SK-N-SH treated with all-trans-retinoic acid at 6 μM for 48 hours (cell line): ENCODE measurements at regions not wholly inside any gene's neighbourhood (a gene's known extent, or its start where the extent isn't known, plus 50 kb on each side); places are given as distances from the start of the nearest gene placed in this dataset.

Experiments used
- ATAC-seq: fragments of 200-7000 bp; cut with Tn5 transposase; 3 replicates; pipeline ENCODE4 v1.9.1; 2020; ENCODE audit warnings: mild to moderate bottlenecking, moderate library complexity
- ARNTL ChIP-seq: fragments of 450-650 bp; formaldehyde crosslinking; IDR thresholded peaks from 2 replicates; pipeline ENCODE4 v1.5.0; 2020; ENCODE audit warnings: low read depth, mild to moderate bottlenecking, moderate library complexity, borderline replicate concordance
- BACH2 ChIP-seq: fragments of 250-450 bp; sonication (Bioruptor Pico); IDR thresholded peaks from 2 replicates; pipeline ENCODE4 v1.9.0; 2021; ENCODE audit warnings: mild to moderate bottlenecking, borderline replicate concordance
- CSDC2 ChIP-seq: fragments of 250-450 bp; sonication (Bioruptor Pico); IDR thresholded peaks from 2 replicates; pipeline ENCODE4 v1.5.0; 2020; ENCODE audit warnings: mild to moderate bottlenecking, moderate library complexity
- ESRRG ChIP-seq: fragments of 250-450 bp; sonication (Bioruptor Pico); IDR thresholded peaks from 2 replicates; pipeline ENCODE4 v1.6.1; 2021; ENCODE audit warnings: mild to moderate bottlenecking
- GLIS3 ChIP-seq: fragments of 250-450 bp; sonication (Bioruptor Pico); IDR thresholded peaks from 2 replicates; pipeline ENCODE4 v1.5.0; 2020; ENCODE audit warnings: mild to moderate bottlenecking, moderate library complexity
- ISL1 ChIP-seq: fragments of 250-450 bp; sonication (Bioruptor Pico); IDR thresholded peaks from 2 replicates; pipeline ENCODE4 v2.1.2; 2022; ENCODE audit warnings: mild to moderate bottlenecking, moderate library complexity
- OSR1 ChIP-seq: fragments of 250-450 bp; sonication (Bioruptor Pico); IDR thresholded peaks from 2 replicates; pipeline ENCODE4 v1.8.0; 2022; ENCODE audit warnings: moderate library complexity, mild to moderate bottlenecking, inconsistent platforms
- PPARA ChIP-seq: fragments of 250-450 bp; sonication (Bioruptor Pico); IDR thresholded peaks from 2 replicates; pipeline ENCODE4 v1.5.0; 2020; ENCODE audit warnings: mild to moderate bottlenecking, borderline replicate concordance
- RARB ChIP-seq: fragments of 250-450 bp; sonication (Bioruptor Pico); IDR thresholded peaks from 2 replicates; pipeline ENCODE4 v1.8.0; 2021; ENCODE audit warnings: mild to moderate bottlenecking, moderate library complexity
- SNAI2 ChIP-seq: fragments of 250-450 bp; sonication (Bioruptor Pico); IDR thresholded peaks from 2 replicates; pipeline ENCODE4 v1.5.0; 2020; ENCODE audit warnings: mild to moderate bottlenecking, moderate library complexity
- TCF4 ChIP-seq: fragments of 250-450 bp; sonication (Bioruptor Pico); IDR thresholded peaks from 2 replicates; pipeline ENCODE4 v1.8.0; 2021; ENCODE audit warnings: mild to moderate bottlenecking, moderate library complexity, borderline replicate concordance
- TOX ChIP-seq: fragments of 250-450 bp; sonication (Bioruptor Pico); IDR thresholded peaks from 2 replicates; pipeline ENCODE4 v1.8.0; 2021; ENCODE audit warnings: mild to moderate bottlenecking, moderate library complexity, borderline replicate concordance
- ZC3H10 ChIP-seq: fragments of 250-450 bp; sonication (Bioruptor Pico); IDR thresholded peaks from 2 replicates; pipeline ENCODE4 v1.5.1; 2021; ENCODE audit warnings: mild to moderate bottlenecking, moderate library complexity
- ZFP3 ChIP-seq: fragments of 250-450 bp; sonication (Bioruptor Pico); IDR thresholded peaks from 2 replicates; pipeline ENCODE4 v1.5.0; 2020; ENCODE audit warnings: mild to moderate bottlenecking, moderate library complexity
- ZFP30 ChIP-seq: fragments of 450-650 bp; formaldehyde crosslinking; IDR thresholded peaks from 2 replicates; pipeline ENCODE4 v1.5.0; 2022; ENCODE audit warnings: mild to moderate bottlenecking, moderate library complexity
- ZNF565 ChIP-seq: fragments of 450-650 bp; formaldehyde crosslinking; conservative IDR thresholded peaks from 2 replicates; pipeline ENCODE4 v1.5.0; 2020; ENCODE audit warnings: low read depth, mild to moderate bottlenecking, moderate library complexity
- ZNF70 ChIP-seq: fragments of 450-650 bp; formaldehyde crosslinking; IDR thresholded peaks from 2 replicates; pipeline ENCODE4 v1.5.0; 2020; ENCODE audit warnings: mild to moderate bottlenecking, moderate library complexity
- ZNF8 ChIP-seq: fragments of 450-650 bp; formaldehyde crosslinking; IDR thresholded peaks from 2 replicates; pipeline ENCODE4 v1.5.0; 2020; ENCODE audit warnings: mild to moderate bottlenecking, moderate library complexity
- TF ChIP-seq, protein P1 (sequence below): fragments of 250-450 bp; sonication (Bioruptor Pico); IDR thresholded peaks from 2 replicates; pipeline ENCODE4 v1.8.0; 2020; ENCODE audit warnings: mild to moderate bottlenecking, moderate library complexity, borderline replicate concordance
- TF ChIP-seq, protein P2 (sequence below): fragments of 250-450 bp; sonication (Bioruptor Pico); IDR thresholded peaks from 2 replicates; pipeline ENCODE4 v1.5.1; 2020; ENCODE audit warnings: low read depth, mild to moderate bottlenecking, moderate library complexity
- TF ChIP-seq, protein P3 (sequence below): fragments of 250-450 bp; sonication (Bioruptor Pico); IDR thresholded peaks from 2 replicates; pipeline ENCODE4 v1.8.0; 2021; ENCODE audit warnings: low read depth, mild to moderate bottlenecking, moderate library complexity, borderline replicate concordance
- TF ChIP-seq, protein P4 (sequence below): fragments of 250-450 bp; sonication (Bioruptor Pico); IDR thresholded peaks from 2 replicates; pipeline ENCODE4 v1.5.0; 2020; ENCODE audit warnings: mild to moderate bottlenecking, moderate library complexity

DNA sequence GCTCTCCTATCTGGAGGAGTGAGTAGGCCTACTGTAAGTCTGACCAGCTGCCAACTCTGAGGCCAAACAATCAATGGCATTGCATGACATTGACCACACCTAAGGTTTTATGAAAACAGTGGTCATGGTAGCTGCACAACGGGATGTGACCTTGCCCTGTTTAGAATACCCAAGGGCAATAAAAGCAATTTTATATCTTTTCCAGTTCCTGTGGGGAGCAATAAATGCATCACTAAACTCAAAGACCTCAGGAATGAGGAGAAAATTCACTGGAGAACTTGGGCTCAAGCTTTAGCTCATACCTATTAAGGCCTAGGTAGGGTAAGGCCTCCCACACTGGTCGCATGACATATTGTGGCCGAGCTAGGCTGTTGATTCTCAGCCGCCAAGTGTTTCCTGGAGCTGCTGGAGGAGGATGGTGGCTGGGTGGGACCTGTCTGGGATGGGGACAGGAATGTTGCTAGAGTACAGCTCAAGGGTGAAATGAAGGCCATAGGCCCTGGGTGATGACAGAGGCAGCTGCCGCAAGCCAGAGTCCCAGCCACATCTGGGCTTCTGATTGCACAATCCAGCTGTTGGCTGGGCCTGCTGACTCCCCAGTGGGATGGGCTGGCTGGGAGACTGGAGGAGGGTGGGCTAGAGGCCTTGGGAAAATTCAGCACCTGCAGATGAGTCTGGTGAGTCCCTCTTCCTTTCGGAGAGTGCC is 313.7 kb downstream of the CYP26B1 start (continued):
- TF ChIP-seq, protein P1, sequence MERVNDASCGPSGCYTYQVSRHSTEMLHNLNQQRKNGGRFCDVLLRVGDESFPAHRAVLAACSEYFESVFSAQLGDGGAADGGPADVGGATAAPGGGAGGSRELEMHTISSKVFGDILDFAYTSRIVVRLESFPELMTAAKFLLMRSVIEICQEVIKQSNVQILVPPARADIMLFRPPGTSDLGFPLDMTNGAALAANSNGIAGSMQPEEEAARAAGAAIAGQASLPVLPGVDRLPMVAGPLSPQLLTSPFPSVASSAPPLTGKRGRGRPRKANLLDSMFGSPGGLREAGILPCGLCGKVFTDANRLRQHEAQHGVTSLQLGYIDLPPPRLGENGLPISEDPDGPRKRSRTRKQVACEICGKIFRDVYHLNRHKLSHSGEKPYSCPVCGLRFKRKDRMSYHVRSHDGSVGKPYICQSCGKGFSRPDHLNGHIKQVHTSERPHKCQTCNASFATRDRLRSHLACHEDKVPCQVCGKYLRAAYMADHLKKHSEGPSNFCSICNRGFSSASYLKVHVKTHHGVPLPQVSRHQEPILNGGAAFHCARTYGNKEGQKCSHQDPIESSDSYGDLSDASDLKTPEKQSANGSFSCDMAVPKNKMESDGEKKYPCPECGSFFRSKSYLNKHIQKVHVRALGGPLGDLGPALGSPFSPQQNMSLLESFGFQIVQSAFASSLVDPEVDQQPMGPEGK (CRISPR knock-in tag), result no peak
- TF ChIP-seq ZNF8 (CRISPR knock-in tag), result no peak
- no peak for TF ChIP-seq RARB (CRISPR knock-in tag)
- TF ChIP-seq ISL1 (CRISPR knock-in tag), result no peak
- no peak for TF ChIP-seq ZNF565
- TF ChIP-seq, all 23 proteins: peak for 0

DNA sequence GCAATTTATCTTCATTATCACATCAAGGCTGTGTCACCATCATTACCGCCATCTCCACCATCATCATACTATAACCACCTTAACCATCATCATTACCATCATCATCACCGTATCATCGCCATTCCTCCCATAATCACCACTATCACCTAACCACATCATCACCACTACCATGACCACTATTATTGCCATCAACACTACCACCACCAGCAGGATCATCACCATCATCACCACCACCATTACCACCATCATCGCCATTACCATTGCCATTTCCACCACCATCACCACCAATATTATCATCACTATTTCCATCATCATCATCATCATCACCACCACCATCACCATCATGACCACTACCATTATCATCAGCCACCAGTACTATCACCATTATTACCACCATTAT is 314.4 kb downstream of the CYP26B1 start:
- ATAC-seq, result no peak
- TF ChIP-seq OSR1 (CRISPR knock-in tag) (no peak), CSDC2 (CRISPR knock-in tag) (no peak), ZNF8 (CRISPR knock-in tag) (no peak), TOX (no peak), PPARA (CRISPR knock-in tag) (no peak), RARB (CRISPR knock-in tag) (no peak), ARNTL (CRISPR knock-in tag) (no peak), ISL1 (CRISPR knock-in tag) (no peak)
- TF ChIP-seq, protein P2, sequence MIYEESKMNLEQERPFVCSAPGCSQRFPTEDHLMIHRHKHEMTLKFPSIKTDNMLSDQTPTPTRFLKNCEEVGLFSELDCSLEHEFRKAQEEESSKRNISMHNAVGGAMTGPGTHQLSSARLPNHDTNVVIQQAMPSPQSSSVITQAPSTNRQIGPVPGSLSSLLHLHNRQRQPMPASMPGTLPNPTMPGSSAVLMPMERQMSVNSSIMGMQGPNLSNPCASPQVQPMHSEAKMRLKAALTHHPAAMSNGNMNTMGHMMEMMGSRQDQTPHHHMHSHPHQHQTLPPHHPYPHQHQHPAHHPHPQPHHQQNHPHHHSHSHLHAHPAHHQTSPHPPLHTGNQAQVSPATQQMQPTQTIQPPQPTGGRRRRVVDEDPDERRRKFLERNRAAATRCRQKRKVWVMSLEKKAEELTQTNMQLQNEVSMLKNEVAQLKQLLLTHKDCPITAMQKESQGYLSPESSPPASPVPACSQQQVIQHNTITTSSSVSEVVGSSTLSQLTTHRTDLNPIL (CRISPR knock-in tag), result no peak
- TF ChIP-seq, all 23 proteins: peak for 0

DNA sequence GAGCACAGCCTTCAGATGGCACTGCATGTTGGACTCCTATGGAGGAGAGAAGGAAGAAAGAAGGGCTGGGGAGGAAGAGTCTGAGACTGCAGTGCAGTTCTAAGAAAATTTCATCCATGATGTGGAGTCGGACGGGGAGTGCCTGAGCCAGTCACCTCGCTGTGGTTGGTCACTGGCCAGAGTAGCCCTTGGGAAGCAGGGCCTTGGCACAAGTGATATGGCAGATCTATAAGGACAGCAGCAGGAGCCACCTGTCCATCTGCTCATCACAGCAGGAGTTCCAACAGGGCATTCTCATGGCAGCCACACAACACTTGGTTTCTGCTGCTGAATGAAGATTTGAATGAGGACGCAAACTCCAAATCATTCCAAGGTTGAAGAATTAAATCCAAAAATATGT is 314.8 kb downstream of the CYP26B1 start:
- ATAC-seq, result no peak
- TF ChIP-seq GLIS3 (no peak), ZNF70 (CRISPR knock-in tag) (no peak), BACH2 (CRISPR knock-in tag) (no peak), ZC3H10 (CRISPR knock-in tag) (no peak), SNAI2 (no peak), PPARA (CRISPR knock-in tag) (no peak), ESRRG (CRISPR knock-in tag) (no peak), ZNF8 (CRISPR knock-in tag) (no peak), CSDC2 (CRISPR knock-in tag) (no peak), ZFP30 (CRISPR knock-in tag) (no peak), TCF4 (CRISPR knock-in tag) (no peak), ARNTL (CRISPR knock-in tag) (no peak), OSR1 (CRISPR knock-in tag) (no peak), RARB (CRISPR knock-in tag) (no peak)
- TF ChIP-seq, protein P2 (CRISPR knock-in tag), result no peak
- TF ChIP-seq, protein P3, sequence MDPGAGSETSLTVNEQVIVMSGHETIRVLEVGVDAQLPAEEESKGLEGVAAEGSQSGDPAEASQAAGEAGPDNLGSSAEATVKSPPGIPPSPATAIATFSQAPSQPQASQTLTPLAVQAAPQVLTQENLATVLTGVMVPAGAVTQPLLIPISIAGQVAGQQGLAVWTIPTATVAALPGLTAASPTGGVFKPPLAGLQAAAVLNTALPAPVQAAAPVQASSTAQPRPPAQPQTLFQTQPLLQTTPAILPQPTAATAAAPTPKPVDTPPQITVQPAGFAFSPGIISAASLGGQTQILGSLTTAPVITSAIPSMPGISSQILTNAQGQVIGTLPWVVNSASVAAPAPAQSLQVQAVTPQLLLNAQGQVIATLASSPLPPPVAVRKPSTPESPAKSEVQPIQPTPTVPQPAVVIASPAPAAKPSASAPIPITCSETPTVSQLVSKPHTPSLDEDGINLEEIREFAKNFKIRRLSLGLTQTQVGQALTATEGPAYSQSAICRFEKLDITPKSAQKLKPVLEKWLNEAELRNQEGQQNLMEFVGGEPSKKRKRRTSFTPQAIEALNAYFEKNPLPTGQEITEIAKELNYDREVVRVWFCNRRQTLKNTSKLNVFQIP (CRISPR knock-in tag), result no peak
- TF ChIP-seq, protein P1 (CRISPR knock-in tag), result no peak

DNA sequence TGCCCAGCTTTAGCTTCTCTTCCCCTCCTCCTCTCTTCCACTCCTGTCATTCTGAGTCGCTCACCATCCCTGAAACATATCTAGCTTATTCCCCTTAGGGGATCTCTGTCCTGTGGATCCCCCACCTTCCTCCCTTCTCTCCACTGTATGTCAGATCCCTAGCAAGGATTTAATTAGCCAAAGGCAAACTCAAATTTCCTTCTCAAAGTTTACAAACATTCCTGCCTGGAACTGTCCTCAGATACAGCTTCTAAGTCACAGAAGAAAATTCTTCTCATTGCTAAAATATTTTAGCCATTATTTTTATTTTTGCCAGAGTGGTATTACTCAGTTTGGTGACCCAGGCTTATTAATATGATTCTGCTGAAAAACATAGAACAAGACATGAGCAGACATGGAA is 315.3 kb downstream of the CYP26B1 start:
- ATAC-seq, result no peak
- TF ChIP-seq ZC3H10 (CRISPR knock-in tag) (no peak), ZFP3 (no peak), RARB (CRISPR knock-in tag) (no peak), ISL1 (CRISPR knock-in tag) (no peak), GLIS3 (no peak), BACH2 (CRISPR knock-in tag) (no peak), TOX (no peak), CSDC2 (CRISPR knock-in tag) (no peak), ZNF8 (CRISPR knock-in tag) (no peak), ESRRG (CRISPR knock-in tag) (no peak)
- TF ChIP-seq, protein P4, sequence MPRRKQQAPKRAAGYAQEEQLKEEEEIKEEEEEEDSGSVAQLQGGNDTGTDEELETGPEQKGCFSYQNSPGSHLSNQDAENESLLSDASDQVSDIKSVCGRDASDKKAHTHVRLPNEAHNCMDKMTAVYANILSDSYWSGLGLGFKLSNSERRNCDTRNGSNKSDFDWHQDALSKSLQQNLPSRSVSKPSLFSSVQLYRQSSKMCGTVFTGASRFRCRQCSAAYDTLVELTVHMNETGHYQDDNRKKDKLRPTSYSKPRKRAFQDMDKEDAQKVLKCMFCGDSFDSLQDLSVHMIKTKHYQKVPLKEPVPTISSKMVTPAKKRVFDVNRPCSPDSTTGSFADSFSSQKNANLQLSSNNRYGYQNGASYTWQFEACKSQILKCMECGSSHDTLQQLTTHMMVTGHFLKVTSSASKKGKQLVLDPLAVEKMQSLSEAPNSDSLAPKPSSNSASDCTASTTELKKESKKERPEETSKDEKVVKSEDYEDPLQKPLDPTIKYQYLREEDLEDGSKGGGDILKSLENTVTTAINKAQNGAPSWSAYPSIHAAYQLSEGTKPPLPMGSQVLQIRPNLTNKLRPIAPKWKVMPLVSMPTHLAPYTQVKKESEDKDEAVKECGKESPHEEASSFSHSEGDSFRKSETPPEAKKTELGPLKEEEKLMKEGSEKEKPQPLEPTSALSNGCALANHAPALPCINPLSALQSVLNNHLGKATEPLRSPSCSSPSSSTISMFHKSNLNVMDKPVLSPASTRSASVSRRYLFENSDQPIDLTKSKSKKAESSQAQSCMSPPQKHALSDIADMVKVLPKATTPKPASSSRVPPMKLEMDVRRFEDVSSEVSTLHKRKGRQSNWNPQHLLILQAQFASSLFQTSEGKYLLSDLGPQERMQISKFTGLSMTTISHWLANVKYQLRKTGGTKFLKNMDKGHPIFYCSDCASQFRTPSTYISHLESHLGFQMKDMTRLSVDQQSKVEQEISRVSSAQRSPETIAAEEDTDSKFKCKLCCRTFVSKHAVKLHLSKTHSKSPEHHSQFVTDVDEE (CRISPR knock-in tag), result no peak
- TF ChIP-seq, protein P2 (CRISPR knock-in tag), result no peak
